ENCODE measurements at regions not wholly inside any gene's neighbourhood (a gene's known extent, or its start where the extent isn't known, plus 50 kb on each side); places are given as distances from the start of the nearest gene placed in this dataset.

DNA sequence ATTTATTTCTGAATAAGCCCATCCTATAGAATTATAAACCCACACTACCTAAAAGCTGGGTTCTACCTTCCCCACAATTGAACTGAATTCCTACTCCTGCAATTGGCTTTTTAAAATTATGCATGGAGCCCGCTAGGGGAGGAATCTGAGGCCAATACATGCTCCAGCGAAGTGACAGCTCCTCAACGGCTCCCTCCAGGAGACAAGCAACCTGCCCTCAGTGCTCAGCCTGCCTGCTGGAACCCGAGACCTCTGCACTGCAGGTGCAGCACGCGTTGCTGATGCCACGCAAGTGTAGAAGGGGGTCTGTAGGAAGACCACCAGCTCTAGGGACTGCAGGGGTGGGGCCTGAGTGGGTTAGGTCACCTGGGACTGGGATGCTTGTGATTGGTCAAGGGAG is 170.2 kb upstream of the CDYL start:
- Histone ChIP-seq H2AFZ (ENCODE audit: low read length) (no peak overlapping the region), H3K27ac (ENCODE audit: low read depth, low read length, poor library complexity, severe bottlenecking) (no peak overlapping the region), H3K79me2 (ENCODE audit: insufficient read depth, low read depth, low read length) (no peaks in the 10 kb centered on the region), H3K36me3 (ENCODE audit: insufficient read depth, low read length) (no peaks in the 10 kb centered on the region), H4K20me1 (ENCODE audit: insufficient read depth, low read length) (no peaks in the 10 kb centered on the region), H3K4me3 (ENCODE audit: low read depth, low read length, poor library complexity, severe bottlenecking) (no peak overlapping the region), H3K9me2 (ENCODE audit: insufficient read depth, low read length) (no peaks in the 10 kb centered on the region), H3K9me3 (ENCODE audit: low read length) (no peaks in the 10 kb centered on the region), H3K4me2 (ENCODE audit: low read length) (no peak overlapping the region), H3K4me1 (ENCODE audit: insufficient read depth, low read length, poor library complexity, severe bottlenecking) (no peaks in the 10 kb centered on the region)
- ChIA-PET CTCF (ENCODE audit: unreplicated experiment) (no interaction called here), POLR2A (no interaction called here)
- intact Hi-C loops (cut with micrococcal nuclease; ENCODE audit: unreplicated experiment), result no loop called here
- no peak for TF ChIP-seq EZH2phosphoT487 (IDR thresholded peaks at IDR 0.05; ENCODE audit: borderline replicate concordance, low read depth, low read length)
- TF ChIP-seq, protein P1, sequence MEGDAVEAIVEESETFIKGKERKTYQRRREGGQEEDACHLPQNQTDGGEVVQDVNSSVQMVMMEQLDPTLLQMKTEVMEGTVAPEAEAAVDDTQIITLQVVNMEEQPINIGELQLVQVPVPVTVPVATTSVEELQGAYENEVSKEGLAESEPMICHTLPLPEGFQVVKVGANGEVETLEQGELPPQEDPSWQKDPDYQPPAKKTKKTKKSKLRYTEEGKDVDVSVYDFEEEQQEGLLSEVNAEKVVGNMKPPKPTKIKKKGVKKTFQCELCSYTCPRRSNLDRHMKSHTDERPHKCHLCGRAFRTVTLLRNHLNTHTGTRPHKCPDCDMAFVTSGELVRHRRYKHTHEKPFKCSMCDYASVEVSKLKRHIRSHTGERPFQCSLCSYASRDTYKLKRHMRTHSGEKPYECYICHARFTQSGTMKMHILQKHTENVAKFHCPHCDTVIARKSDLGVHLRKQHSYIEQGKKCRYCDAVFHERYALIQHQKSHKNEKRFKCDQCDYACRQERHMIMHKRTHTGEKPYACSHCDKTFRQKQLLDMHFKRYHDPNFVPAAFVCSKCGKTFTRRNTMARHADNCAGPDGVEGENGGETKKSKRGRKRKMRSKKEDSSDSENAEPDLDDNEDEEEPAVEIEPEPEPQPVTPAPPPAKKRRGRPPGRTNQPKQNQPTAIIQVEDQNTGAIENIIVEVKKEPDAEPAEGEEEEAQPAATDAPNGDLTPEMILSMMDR (conservative IDR thresholded peaks at IDR 0.05; ENCODE audit: low read length), result no peak
- DNase-seq (ENCODE audit: low spot score), result no peak
- no TSS peak for BruUV-seq (replicated peaks)

DNA sequence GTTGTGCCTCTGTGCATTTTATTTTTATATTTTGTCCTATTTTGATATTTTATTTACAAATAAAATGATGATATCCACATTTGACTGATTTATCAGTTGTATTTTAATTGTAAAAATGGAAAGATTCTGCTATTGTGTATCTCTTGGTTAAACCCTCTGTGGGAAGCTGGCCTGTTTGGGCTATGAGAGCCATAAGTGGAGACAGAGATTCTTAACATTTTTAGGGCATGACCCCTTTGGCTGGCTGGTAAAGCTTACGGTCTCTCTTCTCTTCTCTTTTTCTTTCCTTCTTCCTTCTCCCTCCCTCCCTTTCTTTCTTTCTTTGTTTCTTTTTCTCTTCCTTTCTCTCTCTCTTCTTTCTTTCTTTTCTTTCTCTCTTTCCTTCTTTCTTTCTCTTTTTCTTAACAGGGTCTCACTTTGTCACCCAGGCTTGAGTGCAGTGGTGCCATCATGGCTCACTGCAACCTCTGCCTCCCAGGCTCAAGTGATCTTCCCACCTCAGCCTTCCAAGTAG is 172.3 kb upstream of the CDYL start:
- H4K20me1 ChIP-seq (ENCODE audit: insufficient read depth, low read length), result no peaks in the 10 kb centered on the region
- no peaks in the 10 kb centered on the region for H3K79me2 ChIP-seq (ENCODE audit: insufficient read depth, low read depth, low read length)
- POLR2A ChIA-PET, result no interaction called here
- H2AFZ ChIP-seq (ENCODE audit: low read length), result no peak overlapping the region
- H3K4me2 ChIP-seq (ENCODE audit: low read length), result no peak overlapping the region
- no peaks in the 10 kb centered on the region for H3K9me2 ChIP-seq (ENCODE audit: insufficient read depth, low read length)
- H3K9me3 ChIP-seq (ENCODE audit: low read length), result no peaks in the 10 kb centered on the region
- no TSS peak for BruUV-seq (replicated peaks)
- no peaks in the 10 kb centered on the region for H3K4me1 ChIP-seq (ENCODE audit: insufficient read depth, low read length, poor library complexity, severe bottlenecking)
- intact Hi-C loops (cut with micrococcal nuclease; ENCODE audit: unreplicated experiment), result no loop called here
- CTCF ChIA-PET (ENCODE audit: unreplicated experiment), result no interaction called here
- TF ChIP-seq, protein P1 (conservative IDR thresholded peaks at IDR 0.05; ENCODE audit: low read length), result no peak
- TF ChIP-seq EZH2phosphoT487 (IDR thresholded peaks at IDR 0.05; ENCODE audit: borderline replicate concordance, low read depth, low read length), result no peak
- no peak overlapping the region for H3K27ac ChIP-seq (ENCODE audit: low read depth, low read length, poor library complexity, severe bottlenecking)
- no peak overlapping the region for H3K4me3 ChIP-seq (ENCODE audit: low read depth, low read length, poor library complexity, severe bottlenecking)
- DNase-seq (ENCODE audit: low spot score), result no peak
- H3K36me3 ChIP-seq (ENCODE audit: insufficient read depth, low read length), result no peaks in the 10 kb centered on the region

DNA sequence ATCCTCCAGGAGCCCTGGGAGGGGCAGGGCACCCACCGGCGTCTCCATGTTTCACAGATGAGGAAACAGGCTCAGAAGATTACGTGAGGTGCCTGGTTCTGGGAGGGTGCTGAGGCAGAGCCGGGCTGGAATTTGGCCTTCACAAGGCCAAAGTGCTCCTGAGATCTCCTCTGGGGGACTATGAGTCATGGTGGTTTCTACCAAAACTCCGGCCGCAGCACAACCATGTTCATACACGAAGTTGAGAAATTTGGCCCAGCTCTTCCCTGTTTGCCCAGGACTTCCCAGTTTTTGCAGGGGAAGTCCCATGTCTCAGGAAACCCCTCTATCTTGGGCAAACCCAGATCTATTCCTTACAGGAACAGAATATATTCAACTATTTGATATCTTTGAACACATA is 172.9 kb upstream of the CDYL start:
- TF ChIP-seq EZH2phosphoT487 (IDR thresholded peaks at IDR 0.05; ENCODE audit: borderline replicate concordance, low read depth, low read length), result no peak
- TF ChIP-seq, protein P1 (conservative IDR thresholded peaks at IDR 0.05; ENCODE audit: low read length), result no peak
- H3K4me3 ChIP-seq (ENCODE audit: low read depth, low read length, poor library complexity, severe bottlenecking), result no peak overlapping the region
- H2AFZ ChIP-seq (ENCODE audit: low read length), result no peak overlapping the region
- H4K20me1 ChIP-seq (ENCODE audit: insufficient read depth, low read length), result no peaks in the 10 kb centered on the region
- no peak overlapping the region for H3K27ac ChIP-seq (ENCODE audit: low read depth, low read length, poor library complexity, severe bottlenecking)
- H3K9me2 ChIP-seq (ENCODE audit: insufficient read depth, low read length), result no peaks in the 10 kb centered on the region
- no TSS peak for BruUV-seq (replicated peaks)
- DNase-seq (ENCODE audit: low spot score), result no peak
- no peak overlapping the region for H3K4me2 ChIP-seq (ENCODE audit: low read length)
- no peaks in the 10 kb centered on the region for H3K36me3 ChIP-seq (ENCODE audit: insufficient read depth, low read length)
- no peaks in the 10 kb centered on the region for H3K4me1 ChIP-seq (ENCODE audit: insufficient read depth, low read length, poor library complexity, severe bottlenecking)
- ChIA-PET POLR2A (no interaction called here), CTCF (ENCODE audit: unreplicated experiment) (no interaction called here)
- intact Hi-C loops (cut with micrococcal nuclease; ENCODE audit: unreplicated experiment), result no loop called here
- no peaks in the 10 kb centered on the region for H3K9me3 ChIP-seq (ENCODE audit: low read length)
- no peaks in the 10 kb centered on the region for H3K79me2 ChIP-seq (ENCODE audit: insufficient read depth, low read depth, low read length)
